NAMALWA (cell line): ENCODE measurements at regions not wholly inside any gene's neighbourhood (a gene's known extent, or its start where the extent isn't known, plus 50 kb on each side); places are given as distances from the start of the nearest gene placed in this dataset.
"Not testable (repeated sequence)": the region's sequence is repeated elsewhere in the genome, so short reads cannot be mapped to it uniquely, and the experiment has no call there.

Experiments used
- DNase-seq: peaks from one replicate; pipeline ENCODE4 v3.0.0-alpha.2; 2015; ENCODE audit warnings: low spot score

DNA sequence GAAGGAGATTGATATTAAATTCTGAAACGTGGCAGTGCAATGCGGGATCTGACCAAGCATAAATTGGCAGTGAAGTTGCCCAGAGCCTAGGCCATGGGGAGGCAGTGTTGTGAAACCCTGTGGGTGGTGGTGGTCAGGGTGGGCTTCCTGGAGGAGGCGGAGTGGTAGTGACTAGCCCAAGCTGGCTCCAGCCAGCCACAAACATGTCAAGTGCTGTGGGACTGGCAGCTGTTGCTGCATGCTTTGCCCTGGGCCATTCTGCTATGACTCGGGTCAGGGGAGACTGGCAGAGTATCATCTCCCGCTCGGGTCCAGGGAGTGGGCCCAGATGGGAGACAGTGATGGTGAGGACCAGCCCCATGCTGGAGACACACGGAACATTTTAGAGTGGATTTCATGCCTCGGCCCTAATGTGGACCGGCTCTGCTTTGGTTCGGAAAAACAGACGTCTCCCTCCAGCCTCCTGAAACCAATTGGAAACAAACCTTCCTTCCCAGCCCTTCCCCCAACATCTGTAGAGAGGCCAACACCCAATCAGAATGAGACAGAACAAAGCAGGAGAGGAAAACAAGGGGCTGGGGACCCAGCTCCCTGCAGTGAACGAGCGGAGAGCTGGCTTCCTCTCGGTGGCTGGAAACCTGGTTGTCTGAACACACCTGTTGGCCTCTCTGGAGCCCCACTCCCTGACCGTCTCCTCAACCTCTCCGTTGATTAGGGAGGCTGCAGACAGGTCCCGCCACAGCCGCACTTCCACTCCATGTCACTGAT, 58.2 kb downstream of the TMEM270 start:
- DNase-seq, result no peak

DNA sequence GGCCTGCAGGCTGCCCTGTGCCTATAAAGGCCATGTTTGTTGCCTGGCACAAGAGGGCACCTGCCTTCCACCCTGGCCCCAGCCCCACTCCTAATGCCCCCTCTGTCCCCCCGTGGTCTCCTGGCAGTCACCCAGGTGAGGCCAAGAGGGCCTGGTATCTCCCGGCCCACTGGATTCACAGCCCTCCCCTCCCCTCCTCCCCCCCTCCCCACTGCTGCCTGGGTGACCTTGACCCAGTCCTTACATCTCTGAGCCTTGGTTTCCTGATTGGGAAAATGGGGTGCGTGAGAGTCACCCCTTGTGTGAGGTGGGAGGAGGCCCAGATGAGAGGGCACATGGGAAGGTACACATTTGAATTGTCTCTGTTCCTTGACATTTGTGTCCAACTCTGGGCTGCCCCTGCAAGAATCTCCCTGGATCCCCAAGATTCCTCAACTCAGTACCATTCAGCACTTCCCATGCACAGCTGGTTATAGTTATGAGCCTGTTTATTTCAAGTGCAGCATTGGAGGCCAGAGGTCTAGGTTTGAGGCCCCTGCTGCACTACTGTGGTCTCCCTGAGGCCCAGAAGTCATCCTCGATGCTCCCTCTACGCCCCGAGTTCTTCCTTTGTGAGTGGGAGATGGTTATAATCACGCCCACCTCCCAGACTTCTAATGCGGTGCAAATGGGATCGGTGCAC, 58.9 kb downstream of the TMEM270 start:
- DNase-seq, result no peak

DNA sequence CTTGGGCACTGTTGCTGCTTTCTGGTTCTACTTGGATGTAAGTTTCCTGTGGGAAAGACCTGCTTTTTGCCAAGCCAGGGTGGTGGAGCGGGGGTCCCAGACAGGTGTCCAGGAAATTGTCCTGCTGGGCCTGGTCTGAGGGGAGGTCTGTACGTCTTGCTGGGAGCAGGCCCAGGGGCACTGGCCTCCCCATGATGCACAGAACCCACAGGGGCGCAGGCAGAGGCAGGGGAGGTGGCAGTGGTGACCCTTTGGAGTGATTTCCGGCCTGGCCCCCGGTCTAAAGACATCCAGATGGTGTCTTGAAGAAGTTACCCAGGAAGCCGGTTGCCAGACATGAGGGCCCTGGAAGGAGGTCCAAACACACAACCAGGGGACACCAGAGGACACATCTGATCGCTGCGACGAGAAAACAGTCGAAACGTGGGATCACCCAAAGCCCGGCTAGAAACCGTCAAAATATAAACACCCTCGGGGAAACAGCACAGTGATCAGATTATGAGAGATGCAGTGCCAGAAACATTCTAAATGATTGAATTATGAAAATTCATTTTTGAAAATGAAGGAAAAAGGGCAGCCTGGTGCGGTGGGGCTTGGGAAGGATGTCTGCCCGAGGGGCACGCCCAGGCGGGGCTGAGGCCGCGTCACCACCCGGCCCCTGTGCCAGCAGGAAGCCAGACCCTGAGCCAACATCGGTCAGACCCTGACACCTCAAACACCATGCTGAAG, 59.6 kb downstream of the TMEM270 start:
- no peak for DNase-seq

DNA sequence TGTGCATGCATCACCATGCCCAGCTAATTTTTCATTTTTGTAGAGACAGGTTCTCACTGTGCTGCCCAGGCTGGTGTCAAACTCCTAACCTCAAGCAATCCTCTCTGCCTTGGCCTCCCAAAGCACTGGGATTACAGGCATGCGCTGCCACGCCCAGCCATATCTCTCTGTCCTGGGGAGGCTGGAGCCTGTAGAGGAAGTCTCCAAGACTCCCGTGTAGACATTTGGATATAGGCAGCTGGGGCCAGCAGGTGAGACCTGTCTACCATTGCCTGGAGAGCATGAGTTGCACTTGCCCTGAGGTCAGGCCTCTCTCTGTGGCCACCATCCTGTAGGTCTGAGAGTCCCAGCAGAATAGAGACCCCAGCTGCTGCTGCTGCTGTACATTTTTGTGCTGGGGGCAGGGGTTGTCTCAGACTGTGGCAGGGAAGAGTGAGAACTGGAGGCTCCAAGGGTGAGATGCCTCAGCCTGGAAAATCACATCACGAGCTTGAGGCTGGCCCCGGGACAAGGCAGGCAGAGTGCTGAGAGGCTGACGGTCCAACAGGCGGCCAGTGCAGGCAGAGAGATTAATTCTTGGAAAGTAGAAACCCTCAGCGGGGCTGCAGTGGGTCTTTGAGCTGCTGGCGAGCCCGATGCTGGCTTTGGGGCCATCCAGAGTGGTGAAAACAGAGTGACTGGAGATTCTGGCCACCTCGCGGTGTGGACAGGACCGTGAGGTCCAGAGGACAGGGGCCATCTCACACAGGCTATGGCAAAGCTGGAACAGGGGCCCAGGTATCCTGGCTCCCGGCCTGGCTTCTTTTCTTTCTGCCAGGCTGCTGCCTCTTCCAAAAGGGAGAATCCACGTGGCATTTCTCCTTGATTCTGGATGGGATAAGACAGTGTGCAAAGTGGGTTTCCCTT, 60.9 kb downstream of the TMEM270 start:
- DNase-seq, result no peak

DNA sequence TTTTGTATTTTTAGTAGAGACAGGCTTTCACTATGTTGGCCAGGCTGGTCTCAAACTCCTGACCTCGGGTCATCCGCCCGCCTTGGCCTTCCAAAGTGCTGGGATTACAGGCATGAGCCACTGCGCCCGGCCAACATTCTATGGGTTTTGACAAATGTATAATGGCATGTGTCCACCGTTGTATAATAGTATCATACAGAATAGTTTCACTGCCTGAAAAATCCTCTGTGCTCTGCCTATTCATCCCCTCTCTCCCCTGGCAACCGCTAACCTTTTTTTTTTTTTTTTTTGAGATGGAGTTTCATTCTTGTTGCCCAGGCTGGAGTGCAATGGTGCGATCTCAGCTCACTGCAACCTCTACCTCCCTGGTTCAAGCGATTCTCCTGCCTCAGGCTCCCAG, 67.7 kb downstream of the TMEM270 start:
- DNase-seq, result not testable (repeated sequence)

DNA sequence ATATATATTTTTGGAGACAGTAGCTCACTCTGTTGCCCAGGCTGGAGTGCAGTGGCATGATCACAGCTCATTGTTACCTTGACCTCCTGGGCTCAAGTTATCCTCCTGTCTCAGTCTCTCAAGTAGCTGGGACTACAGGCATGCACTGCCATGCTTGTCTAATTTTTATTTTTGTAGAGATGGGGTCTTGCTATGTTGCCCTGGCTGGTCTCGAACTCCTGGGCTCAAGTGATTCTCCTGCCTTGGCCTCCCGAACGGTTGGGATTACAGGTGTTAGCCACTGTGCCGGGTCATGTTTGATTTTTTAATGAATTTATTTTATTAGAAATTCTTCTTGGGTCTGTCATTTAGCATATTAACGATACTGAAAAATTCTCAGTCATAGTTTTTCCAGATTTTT, 70.5 kb downstream of the TMEM270 start:
- no peak for DNase-seq

DNA sequence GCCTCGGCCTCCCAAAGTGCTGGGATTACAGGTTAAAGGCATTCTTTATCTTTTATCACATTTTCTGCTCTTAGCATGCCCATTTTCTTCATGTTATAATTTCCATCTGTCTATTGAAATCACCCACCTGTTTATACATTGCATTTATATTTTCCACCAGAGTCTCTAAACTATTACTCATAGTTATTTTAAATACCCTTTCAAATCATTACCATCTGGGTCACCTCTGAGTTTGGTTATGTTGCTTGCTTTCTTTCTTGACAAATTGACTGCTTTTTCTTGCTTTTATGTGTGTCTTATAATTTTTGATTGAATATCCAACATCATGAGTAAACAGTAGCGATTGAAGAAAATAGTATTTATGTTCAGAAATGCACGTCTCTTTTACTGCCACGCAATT, 71.4 kb downstream of the TMEM270 start:
- DNase-seq, result no peak

DNA sequence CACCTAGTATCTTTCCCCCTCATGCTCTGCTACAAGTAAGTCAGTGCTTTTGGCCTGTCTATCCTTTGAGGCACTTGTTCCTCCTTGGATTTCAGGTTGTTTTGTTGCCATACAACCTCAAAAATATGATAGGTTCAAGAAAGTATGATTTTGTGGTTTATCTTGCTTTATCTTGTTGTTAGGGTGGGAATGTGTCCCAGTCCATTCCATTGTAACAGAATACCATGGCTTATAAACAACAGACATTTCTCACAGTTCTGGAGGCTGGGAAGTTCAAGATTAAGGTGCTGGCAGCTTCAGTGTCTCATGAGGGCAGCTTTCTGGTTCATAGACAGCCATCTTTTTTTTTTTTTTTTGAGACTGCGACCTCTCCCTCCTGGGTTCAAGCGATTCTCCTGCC, 72.1 kb downstream of the TMEM270 start:
- DNase-seq, result no peak

DNA sequence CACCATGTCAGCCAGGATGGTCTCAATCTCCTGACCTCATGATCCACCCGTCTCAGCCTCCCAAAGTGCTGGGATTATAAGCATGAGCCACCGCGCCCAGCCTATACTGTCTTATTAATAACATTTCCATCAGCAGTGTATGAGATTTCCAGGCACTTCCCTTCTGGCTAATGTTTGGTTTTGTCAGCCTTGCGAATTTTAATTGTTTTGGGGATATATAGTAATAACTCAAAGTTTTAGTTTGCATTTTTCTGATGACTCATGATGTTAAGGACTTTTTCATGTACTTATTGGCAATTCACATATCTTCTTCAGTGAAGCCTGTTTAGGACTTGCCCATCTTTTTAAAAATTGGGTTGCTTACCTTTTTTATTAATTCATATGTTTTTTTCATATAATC, 76.0 kb downstream of the TMEM270 start:
- no peak for DNase-seq

DNA sequence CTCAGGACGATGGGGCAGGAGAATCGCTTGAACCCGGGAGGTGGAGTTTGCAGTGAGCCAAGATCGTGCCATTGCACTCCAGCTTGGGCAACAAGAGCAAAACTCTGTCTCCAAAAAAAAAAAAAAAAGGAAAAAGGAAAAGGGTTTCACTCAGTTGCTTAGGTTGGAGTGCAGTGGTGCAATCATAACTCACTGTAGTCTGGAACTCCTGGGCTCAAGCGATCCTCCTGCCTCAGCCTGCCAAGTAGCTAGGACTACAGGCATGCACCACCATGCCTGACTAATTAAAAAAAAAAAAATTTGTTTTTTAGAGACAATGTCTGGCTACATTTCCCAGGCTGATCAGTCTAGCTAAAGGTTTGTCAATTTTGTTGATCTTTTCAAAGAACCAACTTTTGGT, 76.7 kb downstream of the TMEM270 start:
- not testable (repeated sequence) for DNase-seq

DNA sequence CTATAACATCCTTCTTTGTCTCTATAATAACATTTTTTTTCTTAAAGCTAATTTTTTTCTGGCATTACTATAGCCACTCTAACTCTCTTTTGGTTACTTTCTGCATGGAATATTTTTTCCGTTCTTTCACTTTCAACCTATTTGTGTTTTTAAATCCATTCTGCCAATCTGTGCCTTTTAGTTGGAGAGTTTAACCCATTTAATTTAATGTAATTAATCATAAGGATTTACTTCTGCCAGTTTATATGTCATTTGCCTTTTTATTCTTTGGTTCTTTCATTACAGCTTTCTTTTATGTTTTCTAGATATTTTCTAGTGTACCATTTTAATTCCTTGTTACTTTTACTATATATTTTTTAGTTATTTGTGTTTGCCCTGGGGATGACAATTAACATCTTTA, 78.6 kb downstream of the TMEM270 start:
- DNase-seq, result no peak

DNA sequence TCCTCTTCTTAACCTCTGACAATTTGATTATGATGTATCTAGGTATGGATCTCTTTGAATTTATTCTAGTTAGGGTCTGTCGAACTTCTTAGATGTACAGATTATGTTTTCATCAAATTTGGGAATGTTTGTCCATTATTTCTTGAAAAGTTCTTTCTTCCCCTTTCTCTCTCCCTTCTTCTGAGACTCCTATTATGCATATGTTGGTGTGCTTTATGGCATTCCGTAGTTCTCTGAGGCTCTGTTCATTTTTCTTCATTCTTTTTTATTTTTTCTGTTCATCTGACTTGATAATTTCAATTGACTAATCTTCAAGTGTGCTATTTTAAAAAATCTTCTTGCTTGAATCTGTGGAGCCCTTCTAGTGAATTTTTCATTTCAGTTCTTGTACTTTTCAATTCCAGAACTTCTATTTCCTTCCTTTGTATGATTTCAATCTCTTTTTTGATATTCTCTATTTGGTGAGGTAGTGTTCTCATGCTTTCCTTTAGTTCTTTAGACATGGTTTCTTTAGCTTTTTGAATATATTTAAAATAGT, 79.8 kb downstream of the TMEM270 start:
- DNase-seq, result no peak

DNA sequence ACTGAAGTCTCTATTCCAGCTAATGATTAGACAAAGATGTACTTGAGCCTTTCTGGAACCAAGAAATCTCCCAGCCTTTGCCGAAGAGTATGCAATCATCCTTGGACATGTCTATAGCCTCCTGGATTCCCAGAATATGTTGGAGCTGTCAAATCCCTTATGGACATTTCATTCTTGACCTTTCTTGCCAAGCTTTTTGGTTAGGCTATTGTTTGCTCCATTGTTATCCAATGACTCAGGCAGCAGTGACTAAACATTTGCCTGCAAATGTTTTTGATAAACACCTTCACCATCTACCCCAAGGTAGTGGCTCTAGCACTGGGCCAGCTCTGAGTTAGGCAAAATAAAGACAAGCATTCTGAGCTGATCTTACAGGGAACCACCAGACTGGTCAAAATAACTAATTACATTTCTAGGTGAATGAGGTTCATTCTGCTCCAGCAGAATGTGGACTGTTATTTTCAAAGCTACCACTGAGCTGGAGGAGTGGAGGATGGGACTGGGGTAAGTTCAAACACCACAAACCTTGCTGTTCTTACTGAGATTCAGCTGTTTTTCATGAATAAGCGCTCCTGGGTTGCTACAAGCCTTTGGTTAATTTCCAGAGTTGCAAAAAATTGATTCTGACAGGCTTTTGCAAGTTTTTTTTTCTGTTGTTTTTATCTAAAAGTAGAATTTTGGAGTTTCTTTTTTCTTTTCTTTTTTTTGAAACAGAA, 81.0 kb downstream of the TMEM270 start:
- DNase-seq, result no peak

DNA sequence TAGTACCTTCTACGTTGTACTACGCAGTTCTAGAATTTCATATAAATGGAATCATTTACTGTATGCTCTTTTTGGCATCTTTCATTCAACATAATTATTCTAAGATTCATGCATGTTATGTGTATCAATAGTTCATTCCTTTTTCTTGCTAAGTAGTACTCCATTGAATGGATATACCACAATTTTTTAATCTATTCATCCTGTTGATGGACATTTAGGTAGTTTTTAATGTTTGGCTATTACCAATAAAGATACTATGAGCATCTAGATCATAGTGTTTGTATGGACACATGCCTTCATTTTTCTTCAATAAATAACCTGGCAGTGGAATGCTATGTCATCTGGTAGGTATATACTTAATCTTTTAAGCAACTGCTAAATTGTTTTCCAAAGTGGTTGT, 83.0 kb upstream of the ELN start:
- DNase-seq, result no peak

DNA sequence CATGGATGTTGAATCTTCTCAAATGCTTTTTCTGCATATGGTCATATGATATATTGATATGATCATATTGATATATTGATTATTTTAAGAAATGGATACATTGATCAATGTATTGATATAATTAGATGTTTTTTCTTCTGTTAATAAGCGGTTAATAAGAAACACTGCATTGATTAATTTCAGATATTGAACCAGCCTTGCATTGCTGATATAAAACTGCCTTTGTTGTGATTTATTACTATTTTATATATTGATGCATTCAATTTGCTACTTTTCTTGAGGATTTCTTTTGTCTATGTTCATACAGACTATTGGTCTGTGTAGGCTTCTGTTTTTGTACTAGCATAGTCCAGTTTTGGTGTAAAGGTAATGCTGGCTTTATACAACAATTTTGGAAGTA, 79.7 kb upstream of the ELN start:
- no peak for DNase-seq

DNA sequence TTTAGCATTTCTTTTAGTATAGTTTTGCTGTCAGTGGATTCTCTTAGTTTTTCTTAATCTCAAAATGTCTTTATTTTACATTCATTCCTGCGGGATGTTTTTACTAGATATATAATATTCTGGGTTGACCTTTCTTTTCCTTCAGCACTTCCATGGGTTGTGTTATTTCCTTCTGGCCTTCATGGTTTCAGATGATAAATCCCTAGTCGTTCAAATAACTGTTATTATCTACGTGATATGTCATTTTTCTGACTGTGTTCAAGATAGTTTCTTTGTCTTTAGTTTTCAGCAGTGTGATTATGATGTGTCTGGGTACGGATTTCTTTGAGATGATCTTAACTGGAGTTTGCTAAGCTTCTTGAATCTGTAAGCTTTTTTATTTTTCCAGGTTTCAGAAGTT, 75.7 kb upstream of the ELN start:
- DNase-seq, result no peak

DNA sequence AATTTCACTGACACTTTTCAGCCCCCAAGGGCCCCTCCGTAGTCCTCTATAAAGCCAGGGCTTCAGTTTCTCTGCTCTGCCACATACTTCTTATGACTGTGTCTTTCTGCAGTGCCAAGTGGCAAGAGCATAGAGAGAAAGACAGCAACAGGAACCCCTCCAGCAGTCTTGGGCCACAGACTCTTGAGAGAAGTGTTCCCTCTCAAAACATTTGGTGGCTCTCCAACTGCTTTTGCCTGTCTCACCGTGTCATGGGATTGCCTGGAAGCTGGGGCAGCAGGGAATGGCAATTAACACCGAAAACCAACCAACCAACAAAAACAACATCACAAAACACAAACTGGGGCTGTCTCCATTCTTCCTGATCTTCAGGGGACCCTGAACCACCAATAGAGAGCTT, 73.8 kb upstream of the ELN start:
- DNase-seq, result no peak

DNA sequence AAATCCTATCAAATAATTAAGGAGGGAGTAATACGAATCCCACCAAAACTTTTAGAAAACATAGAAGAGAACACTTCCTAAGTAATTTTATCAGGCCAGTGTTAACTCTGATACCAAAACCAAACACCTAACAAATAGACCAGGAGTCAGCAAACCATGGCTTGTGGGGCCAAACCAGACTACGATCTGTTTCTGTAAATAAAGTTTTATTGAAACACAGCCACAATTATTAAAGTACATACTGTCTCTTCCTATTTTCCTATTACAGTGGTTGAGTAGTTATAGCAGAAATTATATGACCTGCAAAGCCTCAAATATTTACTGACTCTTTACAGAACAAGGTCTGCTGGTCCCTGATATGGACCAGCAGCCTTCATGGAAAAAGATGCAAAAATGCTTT, 73.1 kb upstream of the ELN start:
- no peak for DNase-seq

DNA sequence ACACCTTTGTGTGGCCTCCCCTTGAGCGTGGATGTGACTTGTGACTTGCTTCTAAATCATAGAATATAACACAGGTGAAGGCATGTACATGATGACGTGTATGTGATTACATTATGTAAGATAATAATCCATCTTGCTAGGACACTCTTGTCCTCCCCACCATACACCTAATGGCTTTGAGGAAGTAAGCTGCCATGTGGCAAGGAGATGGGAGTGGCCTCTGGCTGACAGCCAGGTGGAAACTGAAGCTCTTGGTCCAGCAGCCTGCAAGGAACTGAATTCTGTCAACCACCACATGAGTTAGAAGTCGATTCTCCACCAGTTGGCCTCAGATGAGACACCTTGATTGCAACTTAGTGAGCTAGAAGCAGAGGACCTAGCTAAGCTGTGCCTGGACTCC, 67.4 kb upstream of the ELN start:
- DNase-seq, result no peak

DNA sequence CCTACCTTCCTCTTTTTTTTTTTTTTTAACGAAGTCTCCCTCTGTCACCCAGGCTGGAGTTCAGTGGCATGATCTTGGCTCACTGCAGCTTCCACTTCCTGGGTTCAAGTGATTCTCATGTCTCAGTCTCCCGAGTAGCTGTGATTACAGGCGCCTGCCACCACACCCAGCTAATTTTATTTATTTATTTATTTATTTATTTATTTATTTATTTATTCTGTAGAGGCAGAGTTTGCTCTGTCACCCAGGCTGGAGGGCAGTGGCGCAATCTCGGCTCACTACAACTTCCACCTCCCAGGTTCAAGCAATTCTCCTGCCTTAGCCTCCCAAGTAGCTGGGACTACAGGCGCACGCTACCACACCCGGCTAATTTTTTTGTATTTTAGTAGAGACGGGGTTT, 66.0 kb upstream of the ELN start:
- DNase-seq, result not testable (repeated sequence)

DNA sequence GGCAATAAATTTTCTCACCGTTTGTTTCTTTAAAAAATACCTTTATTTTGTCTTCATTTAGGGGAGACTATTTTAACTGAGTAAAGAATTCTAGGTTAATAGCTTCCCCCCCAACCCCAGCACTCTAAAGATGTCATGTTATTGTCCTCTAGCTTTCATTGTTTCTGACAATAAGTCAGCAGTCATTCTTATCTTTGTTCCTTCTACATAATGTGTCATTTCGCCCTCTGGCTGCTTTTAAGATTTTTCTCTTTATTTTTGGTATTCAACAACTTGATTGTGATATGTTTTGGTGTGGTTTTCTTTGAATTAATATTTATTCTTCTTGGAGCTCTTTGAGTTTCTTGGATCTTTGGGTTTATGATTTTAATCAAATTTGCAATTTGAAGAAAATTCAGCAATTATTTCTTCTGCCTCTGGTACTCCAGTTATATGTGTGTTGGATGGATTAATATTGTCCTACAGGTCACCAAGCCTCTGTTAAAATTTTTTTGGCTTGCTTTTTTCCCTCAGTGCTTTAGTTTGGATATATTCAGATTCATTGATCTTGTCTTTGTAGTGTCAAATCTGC, 64.6 kb upstream of the ELN start:
- no peak for DNase-seq
